ENCODE measurements at regions not wholly inside any gene's neighbourhood (a gene's known extent, or its start where the extent isn't known, plus 50 kb on each side); places are given as distances from the start of the nearest gene placed in this dataset.

GRCh38 chr15:77808581-77809177, 176.0 kb upstream of the LINGO1 start:
- TF ChIP-seq SIN3A (IDR thresholded peaks at IDR 0.05; ENCODE audit: borderline replicate concordance, insufficient read depth, low read length) (no peak), FOXP2 (optimal IDR thresholded peaks at IDR 0.05; ENCODE audit: borderline replicate concordance, extremely low read depth, extremely low read length, insufficient read depth) (no peak), POLR2AphosphoS5 (IDR thresholded peaks at IDR 0.05; ENCODE audit: low read depth, low read length) (no peak), TAF1 (IDR thresholded peaks at IDR 0.05; ENCODE audit: borderline replicate concordance, insufficient read depth, low read length) (no peak)
- TF ChIP-seq, protein P1, sequence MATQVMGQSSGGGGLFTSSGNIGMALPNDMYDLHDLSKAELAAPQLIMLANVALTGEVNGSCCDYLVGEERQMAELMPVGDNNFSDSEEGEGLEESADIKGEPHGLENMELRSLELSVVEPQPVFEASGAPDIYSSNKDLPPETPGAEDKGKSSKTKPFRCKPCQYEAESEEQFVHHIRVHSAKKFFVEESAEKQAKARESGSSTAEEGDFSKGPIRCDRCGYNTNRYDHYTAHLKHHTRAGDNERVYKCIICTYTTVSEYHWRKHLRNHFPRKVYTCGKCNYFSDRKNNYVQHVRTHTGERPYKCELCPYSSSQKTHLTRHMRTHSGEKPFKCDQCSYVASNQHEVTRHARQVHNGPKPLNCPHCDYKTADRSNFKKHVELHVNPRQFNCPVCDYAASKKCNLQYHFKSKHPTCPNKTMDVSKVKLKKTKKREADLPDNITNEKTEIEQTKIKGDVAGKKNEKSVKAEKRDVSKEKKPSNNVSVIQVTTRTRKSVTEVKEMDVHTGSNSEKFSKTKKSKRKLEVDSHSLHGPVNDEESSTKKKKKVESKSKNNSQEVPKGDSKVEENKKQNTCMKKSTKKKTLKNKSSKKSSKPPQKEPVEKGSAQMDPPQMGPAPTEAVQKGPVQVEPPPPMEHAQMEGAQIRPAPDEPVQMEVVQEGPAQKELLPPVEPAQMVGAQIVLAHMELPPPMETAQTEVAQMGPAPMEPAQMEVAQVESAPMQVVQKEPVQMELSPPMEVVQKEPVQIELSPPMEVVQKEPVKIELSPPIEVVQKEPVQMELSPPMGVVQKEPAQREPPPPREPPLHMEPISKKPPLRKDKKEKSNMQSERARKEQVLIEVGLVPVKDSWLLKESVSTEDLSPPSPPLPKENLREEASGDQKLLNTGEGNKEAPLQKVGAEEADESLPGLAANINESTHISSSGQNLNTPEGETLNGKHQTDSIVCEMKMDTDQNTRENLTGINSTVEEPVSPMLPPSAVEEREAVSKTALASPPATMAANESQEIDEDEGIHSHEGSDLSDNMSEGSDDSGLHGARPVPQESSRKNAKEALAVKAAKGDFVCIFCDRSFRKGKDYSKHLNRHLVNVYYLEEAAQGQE (IDR thresholded peaks at IDR 0.05; ENCODE audit: insufficient read depth in 1 of 2, low read depth in 2 of 2, low read length in 2 of 2), result no peak

GRCh38 chr15:77808075-77808474, 175.4 kb upstream of the LINGO1 start:
- TF ChIP-seq TAF1 (IDR thresholded peaks at IDR 0.05; ENCODE audit: borderline replicate concordance, insufficient read depth, low read length), result no peak
- TF ChIP-seq POLR2AphosphoS5 (IDR thresholded peaks at IDR 0.05; ENCODE audit: low read depth, low read length), result no peak
- no peak for TF ChIP-seq SIN3A (IDR thresholded peaks at IDR 0.05; ENCODE audit: borderline replicate concordance, insufficient read depth, low read length)
- TF ChIP-seq, protein P1 (IDR thresholded peaks at IDR 0.05; ENCODE audit: insufficient read depth in 1 of 2, low read depth in 2 of 2, low read length in 2 of 2), result no peak
- no peak for TF ChIP-seq FOXP2 (optimal IDR thresholded peaks at IDR 0.05; ENCODE audit: borderline replicate concordance, extremely low read depth, extremely low read length, insufficient read depth)

DNA sequence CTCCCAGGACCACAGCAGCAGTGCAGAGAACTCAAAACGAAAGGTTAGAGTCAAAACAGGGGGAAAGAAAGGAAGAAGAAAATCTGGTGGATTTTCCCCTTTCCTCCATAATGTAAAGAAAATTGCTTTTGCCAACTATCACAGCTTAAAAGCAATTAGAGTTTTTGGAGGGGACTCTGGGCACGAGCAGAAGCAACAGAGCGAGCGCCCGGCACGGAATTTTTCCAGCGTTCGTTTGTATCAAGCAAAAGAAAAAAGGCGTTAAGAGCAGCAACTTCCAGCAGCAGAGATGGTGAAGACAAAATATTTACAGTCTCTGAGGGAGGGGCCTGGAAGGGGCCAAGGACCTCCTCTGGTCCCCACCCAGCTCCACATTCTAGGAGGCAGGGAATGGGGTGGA, 174.9 kb upstream of the LINGO1 start:
- no peak for TF ChIP-seq TAF1 (IDR thresholded peaks at IDR 0.05; ENCODE audit: borderline replicate concordance, insufficient read depth, low read length)
- TF ChIP-seq, protein P1 (IDR thresholded peaks at IDR 0.05; ENCODE audit: insufficient read depth in 1 of 2, low read depth in 2 of 2, low read length in 2 of 2), result no peak
- no peak for TF ChIP-seq SIN3A (IDR thresholded peaks at IDR 0.05; ENCODE audit: borderline replicate concordance, insufficient read depth, low read length)

GRCh38 chr15:77807115-77807514, 174.4 kb upstream of the LINGO1 start:
- TF ChIP-seq, protein P1 (IDR thresholded peaks at IDR 0.05; ENCODE audit: insufficient read depth in 1 of 2, low read depth in 2 of 2, low read length in 2 of 2), result no peak
- TF ChIP-seq TAF1 (IDR thresholded peaks at IDR 0.05; ENCODE audit: borderline replicate concordance, insufficient read depth, low read length), result no peak
- no peak for TF ChIP-seq SIN3A (IDR thresholded peaks at IDR 0.05; ENCODE audit: borderline replicate concordance, insufficient read depth, low read length)
- no peak for TF ChIP-seq FOXP2 (optimal IDR thresholded peaks at IDR 0.05; ENCODE audit: borderline replicate concordance, extremely low read depth, extremely low read length, insufficient read depth)
- TF ChIP-seq POLR2AphosphoS5 (IDR thresholded peaks at IDR 0.05; ENCODE audit: low read depth, low read length), result no peak

DNA sequence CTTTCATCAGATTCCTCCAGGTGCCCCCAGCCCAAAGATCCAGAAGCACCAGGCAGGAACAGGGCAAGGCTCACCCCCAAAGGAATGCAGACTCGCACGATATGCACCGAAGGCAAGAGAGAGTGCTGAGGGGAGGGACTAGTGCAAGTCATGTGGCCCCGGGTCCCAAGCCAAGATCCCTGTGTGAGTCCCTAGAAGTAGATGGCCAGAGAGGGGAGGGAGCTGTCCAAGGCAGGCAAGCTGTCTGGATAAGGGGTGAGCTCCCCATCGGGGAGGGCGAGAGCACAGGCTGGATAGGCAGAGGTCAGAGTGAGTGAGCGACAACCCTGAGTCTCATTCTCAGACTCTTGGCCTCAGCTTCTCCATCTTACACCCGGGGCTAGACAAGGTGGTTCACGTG, 171.5 kb upstream of the LINGO1 start:
- TF ChIP-seq FOXP2 (optimal IDR thresholded peaks at IDR 0.05; ENCODE audit: borderline replicate concordance, extremely low read depth, extremely low read length, insufficient read depth), result no peak
- TF ChIP-seq, protein P1 (IDR thresholded peaks at IDR 0.05; ENCODE audit: insufficient read depth in 1 of 2, low read depth in 2 of 2, low read length in 2 of 2), result 0 out of 4 replicates have a peak, but pooled peaks of 1 of the 2 experiments have one; percentile 22

Measured in PFSK-1 (cell line).